Mesodermal cell (in vitro differentiated cells): ENCODE measurements at regions not wholly inside any gene's neighbourhood (a gene's known extent, or its start where the extent isn't known, plus 50 kb on each side); places are given as distances from the start of the nearest gene placed in this dataset.
"Not testable (repeated sequence)": the region's sequence is repeated elsewhere in the genome, so short reads cannot be mapped to it uniquely, and the experiment has no call there.

ENCODE experiments used
- H3K27ac ChIP-seq: 2 replicates; pipeline ENCODE4 v1.7.0; 2013; ENCODE audit warnings: mild to moderate bottlenecking, low read depth, low read length, moderate library complexity; ENCODE audit not compliant: severe bottlenecking
- H3K36me3 ChIP-seq: 2 replicates; pipeline ENCODE4 v1.7.1; 2013; ENCODE audit warnings: mild to moderate bottlenecking, low read length, moderate library complexity; ENCODE audit not compliant: control insufficient read depth, insufficient read depth
- H3K4me1 ChIP-seq: one replicate; pipeline ENCODE4 v1.7.1; 2013; ENCODE audit warnings: mild to moderate bottlenecking, low read length; ENCODE audit not compliant: insufficient read depth, control insufficient read depth, poor library complexity, severe bottlenecking
- H3K4me3 ChIP-seq: 2 replicates; pipeline ENCODE4 v1.7.0; 2013; ENCODE audit warnings: low read length, control low read depth, mild to moderate bottlenecking; ENCODE audit not compliant: insufficient read depth, poor library complexity, severe bottlenecking; ENCODE audit errors: extremely low read depth
- H3K9me3 ChIP-seq: 2 replicates; pipeline ENCODE4 v1.7.1; 2013; ENCODE audit warnings: mild to moderate bottlenecking, low read length, moderate library complexity; ENCODE audit not compliant: control insufficient read depth
- WGBS, 2 experiments: methylation state at CpG; one replicate each; pipeline ENCODE4 v1.1.5; 2013; ENCODE audit warnings: missing lambda C conversion rate in 2 of 2; ENCODE audit not compliant: insufficient coverage in 2 of 2; 5-methylcytosine and 5-hydroxymethylcytosine counted together

- H3K36me3 ChIP-seq, H3K4me3 ChIP-seq, H3K27ac ChIP-seq, H3K9me3 ChIP-seq: not testable (repeated sequence)
- H3K4me1 ChIP-seq, result peaks cover 21% of the 10 kb centered on the region
Observed at GRCh38 chrX:73914792-73915191, 62.3 kb upstream of the XIST start.

DNA sequence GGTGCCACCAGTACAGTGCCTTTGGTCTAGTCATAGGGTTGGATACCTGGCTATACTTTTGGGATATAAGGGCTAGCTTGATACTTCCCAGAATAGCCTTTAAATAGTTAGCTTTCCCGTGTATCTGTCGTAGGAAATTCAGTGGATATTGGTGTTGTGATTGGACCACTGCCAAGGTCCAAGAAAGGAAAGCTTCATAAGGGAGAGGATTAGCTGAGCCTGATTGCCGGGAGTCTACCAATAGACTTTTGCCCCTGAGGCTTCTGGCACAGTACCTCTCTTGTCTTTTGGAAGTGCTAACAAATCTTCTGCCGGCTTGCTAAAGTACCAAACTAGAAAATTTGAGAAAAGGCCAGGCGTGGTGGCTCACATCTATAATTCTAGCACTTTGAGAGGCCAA lies 61.1 kb upstream of the XIST start:
- no peaks in the 10 kb centered on the region for H3K9me3 ChIP-seq
- H3K36me3 ChIP-seq, result no peaks in the 10 kb centered on the region
- no peak overlapping the region for H3K27ac ChIP-seq
- 90% methylated on average over 3 of the region's 5 CpGs; no CpG with 5 or more reads in 1 of the 2 experiments for WGBS, 2 experiments
- no peak overlapping the region for H3K4me3 ChIP-seq
- peaks cover 14% of the 10 kb centered on the region for H3K4me1 ChIP-seq

DNA sequence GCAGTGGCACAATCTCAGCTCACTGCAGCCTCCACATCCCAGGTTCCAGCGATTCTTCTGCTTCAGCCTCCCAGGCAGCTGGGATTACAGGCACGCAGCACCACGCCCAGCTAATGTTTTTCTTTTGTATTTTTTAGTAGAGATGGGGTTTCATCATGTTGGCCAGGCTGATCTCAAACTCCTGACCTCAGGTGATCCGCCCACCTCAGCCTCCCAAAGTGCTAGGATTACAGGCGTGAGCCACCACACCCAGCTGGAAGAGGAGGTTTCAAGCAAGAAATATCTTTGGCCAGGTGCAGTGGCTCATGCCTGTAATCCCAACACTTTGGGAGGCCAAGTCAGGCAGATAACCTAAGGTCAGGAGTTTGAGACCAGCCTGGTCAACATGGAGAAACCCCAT lies 59.4 kb upstream of the XIST start:
- H3K4me3 ChIP-seq, H3K9me3 ChIP-seq, H3K4me1 ChIP-seq, H3K27ac ChIP-seq, H3K36me3 ChIP-seq: not testable (repeated sequence)
- WGBS, 2 experiments, result 83% methylated on average over 2 of the region's 5 CpGs; no CpG with 5 or more reads in 1 of the 2 experiments

- no CpG with 5 or more reads among the region's 2 CpGs for WGBS, 2 experiments
- not testable (repeated sequence) for H3K4me3 ChIP-seq, H3K9me3 ChIP-seq, H3K4me1 ChIP-seq, H3K27ac ChIP-seq, H3K36me3 ChIP-seq
Observed at GRCh38 chrX:73905749-73906374, 53.3 kb upstream of the XIST start.

DNA sequence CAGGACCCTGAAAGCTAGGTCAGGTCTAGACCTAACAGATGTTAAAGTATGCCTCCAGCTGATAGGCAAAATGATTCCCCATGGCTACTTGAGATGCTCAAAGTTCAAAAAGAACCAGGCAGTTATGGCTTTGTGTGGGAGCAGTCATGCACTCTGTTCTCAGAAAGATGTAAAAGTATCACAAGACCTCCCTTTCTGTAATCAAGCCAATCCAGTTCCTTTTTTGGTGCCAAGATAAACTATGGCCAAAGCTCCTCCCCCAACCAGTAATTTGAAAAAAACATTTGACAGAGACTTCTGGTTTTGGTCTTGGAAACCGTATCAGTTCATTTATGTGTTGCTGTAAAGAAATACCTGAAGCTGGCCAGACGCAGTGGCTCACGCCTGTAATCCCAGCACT lies 51.4 kb upstream of the XIST start:
- Histone ChIP-seq H3K9me3 (no peaks in the 10 kb centered on the region), H3K4me1 (no peaks in the 10 kb centered on the region), H3K36me3 (no peaks in the 10 kb centered on the region), H3K27ac (no peak overlapping the region), H3K4me3 (no peak overlapping the region)
- 100% methylated on average over 2 of the region's 3 CpGs; no CpG with 5 or more reads in 1 of the 2 experiments for WGBS, 2 experiments
